HepG2 (cell line): ENCODE measurements at regions not wholly inside any gene's neighbourhood (a gene's known extent, or its start where the extent isn't known, plus 50 kb on each side); places are given as distances from the start of the nearest gene placed in this dataset.

Experiments used
- ATAC-seq: fragments of 200-7000 bp; cut with Tn5 transposase; 3 replicates; pipeline ENCODE4 v1.9.1; 2020; ENCODE audit warnings: mild to moderate bottlenecking, moderate library complexity
- BruUV-seq: library from RNA; stranded (reverse); fragments of 400-500 nt; replicated peaks from 2 replicates; lab custom pipeline; 2021; lab: Mats Ljungman, UMichigan
- CTCF ChIA-PET: fragments of 300-600 bp; formaldehyde crosslinking; extraction: SDS; loops from one replicate; lab custom pipeline; 2021; ENCODE audit warnings: low total read pairs, inconsistent platforms, low intra/inter-chr PET ratio; lab: Yijun Ruan, JAX
- POLR2A ChIA-PET: fragments of 350-600 bp; sonication (Branson Sonifier 250); formaldehyde crosslinking; loops from one replicate; lab custom pipeline; 2020; ENCODE audit warnings: antibody characterized with exemption, inconsistent platforms; lab: Yijun Ruan, JAX
- DNase-seq: peaks from one replicate; pipeline ENCODE4 v3.0.0-alpha.2; 2015; ENCODE audit warnings: low spot score
- FAIRE-seq: peaks from 3 replicates; lab custom pipeline; 2011; peaks lifted over from hg19 to GRCh38; lab: Jason Lieb, UNC
- H2AFZ ChIP-seq: one replicate; pipeline ENCODE4 v1.6.1; 2011; ENCODE audit warnings: low read length, inconsistent platforms
- H3K27ac ChIP-seq: fragments of 300-600 bp; 3 replicates; pipeline ENCODE4 v1.8.0; 2011; ENCODE audit warnings: mixed run types, mild to moderate bottlenecking, mixed read lengths, low read length, inconsistent platforms; ENCODE audit not compliant: insufficient read depth; ENCODE audit errors: extremely low read length
- H3K27me3 ChIP-seq, 2 experiments: fragments of 200-600 bp in 1 of 2; 2 replicates in 1 of 2; 3 replicates in 1 of 2; pipeline versions ENCODE4 v1.6.0 to v1.8.0; 2011; ENCODE audit warnings: low read length in 2 of 2, mild to moderate bottlenecking in 2 of 2, moderate library complexity in 2 of 2, inconsistent platforms in 1 of 2; ENCODE audit not compliant: insufficient read depth in 2 of 2, control insufficient read depth in 1 of 2
- H3K36me3 ChIP-seq, 2 experiments: fragments of 200-600 bp in 1 of 2; replicated peaks in 1 of 2; 2 replicates in 1 of 2; 3 replicates in 1 of 2; pipeline versions ENCODE4 v1.5.1 to v1.8.0; 2011; ENCODE audit warnings: low read length in 2 of 2, inconsistent platforms in 1 of 2; ENCODE audit not compliant: insufficient read depth in 2 of 2, control insufficient read depth in 1 of 2
- H3K4me1 ChIP-seq: 2 replicates; pipeline ENCODE4 v1.5.1; 2012; ENCODE audit warnings: low read length, inconsistent platforms; ENCODE audit not compliant: insufficient read depth
- H3K4me2 ChIP-seq: 2 replicates; pipeline ENCODE4 v1.6.0; 2011; ENCODE audit warnings: low read depth, low read length, inconsistent platforms
- H3K4me3 ChIP-seq, 3 experiments: fragments of 200-600 bp in 1 of 3; sonication (generic), shearing (Covaris generic) in 1 of 3; replicated peaks in 1 of 3; 2 replicates each; pipeline ENCODE4 v1.5.1; 2011 to 2016; ENCODE audit warnings: low read length in 3 of 3, inconsistent platforms in 2 of 3, low read depth in 2 of 3, mild to moderate bottlenecking in 2 of 3, control low read depth in 1 of 3, mixed read lengths in 1 of 3; ENCODE audit not compliant: insufficient read depth in 1 of 3
- H3K79me2 ChIP-seq: one replicate; pipeline ENCODE4 v1.6.1; 2011; ENCODE audit warnings: low read length, inconsistent platforms; ENCODE audit not compliant: insufficient read depth
- H3K9ac ChIP-seq: 2 replicates; pipeline ENCODE4 v1.6.0; 2011; ENCODE audit warnings: mild to moderate bottlenecking, low read depth, low read length, inconsistent platforms; ENCODE audit not compliant: insufficient read depth
- H3K9me3 ChIP-seq: 2 replicates; pipeline ENCODE4 v1.5.1; 2012; ENCODE audit warnings: mild to moderate bottlenecking, low read length
- H4K20me1 ChIP-seq: 2 replicates; pipeline ENCODE4 v1.6.0; 2011; ENCODE audit warnings: inconsistent platforms, mild to moderate bottlenecking, low read length, moderate library complexity; ENCODE audit not compliant: insufficient read depth
- CEBPB ChIP-seq: IDR thresholded peaks from 2 replicates; pipeline ENCODE4 v1.6.1; 2011; ENCODE audit warnings: low read depth, low read length, improper control_type of control experiment, borderline replicate concordance
- CEBPG ChIP-seq: IDR thresholded peaks from 2 replicates; pipeline ENCODE4 v1.6.1; 2016
- WGBS: methylation state at CpG from one replicate; pipeline ENCODE4 v1.1.6; 2017; ENCODE audit warnings: low lambda C conversion rate; 5-methylcytosine and 5-hydroxymethylcytosine counted together
- in situ Hi-C: cut with HindIII; loops from 2 replicates; pipeline ENCODE4 v1.10.0; 2017; ENCODE audit warnings: low pct_unique_long_range_greater_than_20kb; ENCODE audit not compliant: extremely low pct_ligation_motif_present
- intact Hi-C: fragments of 100-400 bp; cut with micrococcal nuclease; formaldehyde crosslinking; loops from one replicate; pipeline ENCODE4 v1.10.0; 2022; ENCODE audit not compliant: unreplicated experiment
- TF ChIP-seq, protein P1 (sequence below): sonication (generic); formaldehyde crosslinking; IDR thresholded peaks from 2 replicates; pipeline ENCODE4 v1.4.0; 2020; ENCODE audit warnings: mild to moderate bottlenecking, missing genetic modification reagents, borderline replicate concordance
- TF ChIP-seq, protein P2 (sequence below), 2 experiments: sonication (generic) in 1 of 2; formaldehyde crosslinking in 1 of 2; IDR thresholded peaks; 2 replicates each; pipeline versions ENCODE4 v1.4.0 to v1.6.1; 2016 to 2020; ENCODE audit warnings: borderline replicate concordance in 1 of 2, low read depth in 1 of 2, mild to moderate bottlenecking in 1 of 2, missing genetic modification reagents in 1 of 2

DNA sequence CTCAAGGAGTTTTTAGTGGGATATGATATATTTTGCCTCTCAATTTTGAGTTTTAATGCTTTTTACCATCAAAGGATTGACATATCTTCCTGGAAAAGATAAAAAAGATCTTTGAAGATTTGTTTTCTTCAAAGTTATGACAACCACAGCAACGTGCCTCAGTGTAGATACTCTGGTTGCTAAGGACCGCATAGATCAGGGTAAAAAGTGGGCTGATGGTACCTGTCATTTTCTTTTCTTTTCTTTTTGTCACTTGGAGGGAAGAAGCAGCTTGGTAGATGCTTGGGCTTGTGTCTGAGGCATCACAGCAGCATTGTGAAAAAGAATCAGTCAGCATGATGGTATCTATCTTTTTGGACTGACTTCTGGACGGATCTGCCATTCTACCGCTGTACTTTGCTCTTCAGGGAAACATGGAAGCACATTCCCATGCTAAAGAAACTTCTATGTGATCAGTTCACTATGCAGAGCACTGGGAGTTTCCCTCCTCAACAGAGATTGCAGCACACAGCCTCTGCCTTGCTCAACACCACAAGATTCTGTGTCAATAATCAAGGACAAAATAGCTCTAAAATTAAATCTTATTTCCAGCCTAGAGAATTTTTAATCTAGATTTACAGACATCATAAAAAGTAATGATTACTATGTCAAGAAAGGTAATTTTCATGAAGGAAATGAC lies 54.8 kb upstream of the SGK1 start:
- Histone ChIP-seq H2AFZ (no peak overlapping the region), H3K27me3 (peaks cover 0 to 3% of the 10 kb centered on the region in 2 experiments; a peak in 2 of 5 replicates), H3K4me2 (no peak overlapping the region), H4K20me1 (no peaks in the 10 kb centered on the region), H3K79me2 (no peaks in the 10 kb centered on the region), H3K36me3 (no peaks in the 10 kb centered on the region), H3K9me3 (no peaks in the 10 kb centered on the region), H3K4me1 (no peaks in the 10 kb centered on the region), H3K27ac (no peak overlapping the region), H3K9ac (no peak overlapping the region), H3K4me3 (no peak overlapping the region)
- DNase-seq (no peak), FAIRE-seq (no peak), ATAC-seq (no peak)
- ChIA-PET CTCF (no interaction called here), POLR2A (no interaction called here)
- no TSS peak for BruUV-seq
- TF ChIP-seq, protein P1, sequence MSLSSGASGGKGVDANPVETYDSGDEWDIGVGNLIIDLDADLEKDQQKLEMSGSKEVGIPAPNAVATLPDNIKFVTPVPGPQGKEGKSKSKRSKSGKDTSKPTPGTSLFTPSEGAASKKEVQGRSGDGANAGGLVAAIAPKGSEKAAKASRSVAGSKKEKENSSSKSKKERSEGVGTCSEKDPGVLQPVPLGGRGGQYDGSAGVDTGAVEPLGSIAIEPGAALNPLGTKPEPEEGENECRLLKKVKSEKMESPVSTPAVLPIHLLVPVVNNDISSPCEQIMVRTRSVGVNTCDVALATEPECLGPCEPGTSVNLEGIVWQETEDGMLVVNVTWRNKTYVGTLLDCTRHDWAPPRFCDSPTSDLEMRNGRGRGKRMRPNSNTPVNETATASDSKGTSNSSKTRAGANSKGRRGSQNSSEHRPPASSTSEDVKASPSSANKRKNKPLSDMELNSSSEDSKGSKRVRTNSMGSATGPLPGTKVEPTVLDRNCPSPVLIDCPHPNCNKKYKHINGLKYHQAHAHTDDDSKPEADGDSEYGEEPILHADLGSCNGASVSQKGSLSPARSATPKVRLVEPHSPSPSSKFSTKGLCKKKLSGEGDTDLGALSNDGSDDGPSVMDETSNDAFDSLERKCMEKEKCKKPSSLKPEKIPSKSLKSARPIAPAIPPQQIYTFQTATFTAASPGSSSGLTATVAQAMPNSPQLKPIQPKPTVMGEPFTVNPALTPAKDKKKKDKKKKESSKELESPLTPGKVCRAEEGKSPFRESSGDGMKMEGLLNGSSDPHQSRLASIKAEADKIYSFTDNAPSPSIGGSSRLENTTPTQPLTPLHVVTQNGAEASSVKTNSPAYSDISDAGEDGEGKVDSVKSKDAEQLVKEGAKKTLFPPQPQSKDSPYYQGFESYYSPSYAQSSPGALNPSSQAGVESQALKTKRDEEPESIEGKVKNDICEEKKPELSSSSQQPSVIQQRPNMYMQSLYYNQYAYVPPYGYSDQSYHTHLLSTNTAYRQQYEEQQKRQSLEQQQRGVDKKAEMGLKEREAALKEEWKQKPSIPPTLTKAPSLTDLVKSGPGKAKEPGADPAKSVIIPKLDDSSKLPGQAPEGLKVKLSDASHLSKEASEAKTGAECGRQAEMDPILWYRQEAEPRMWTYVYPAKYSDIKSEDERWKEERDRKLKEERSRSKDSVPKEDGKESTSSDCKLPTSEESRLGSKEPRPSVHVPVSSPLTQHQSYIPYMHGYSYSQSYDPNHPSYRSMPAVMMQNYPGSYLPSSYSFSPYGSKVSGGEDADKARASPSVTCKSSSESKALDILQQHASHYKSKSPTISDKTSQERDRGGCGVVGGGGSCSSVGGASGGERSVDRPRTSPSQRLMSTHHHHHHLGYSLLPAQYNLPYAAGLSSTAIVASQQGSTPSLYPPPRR (CRISPR knock-in tag), result no peak
- peak; percentile 80; the same call in 1 of the 2 replicates for TF ChIP-seq CEBPB
- TF ChIP-seq, protein P2, sequence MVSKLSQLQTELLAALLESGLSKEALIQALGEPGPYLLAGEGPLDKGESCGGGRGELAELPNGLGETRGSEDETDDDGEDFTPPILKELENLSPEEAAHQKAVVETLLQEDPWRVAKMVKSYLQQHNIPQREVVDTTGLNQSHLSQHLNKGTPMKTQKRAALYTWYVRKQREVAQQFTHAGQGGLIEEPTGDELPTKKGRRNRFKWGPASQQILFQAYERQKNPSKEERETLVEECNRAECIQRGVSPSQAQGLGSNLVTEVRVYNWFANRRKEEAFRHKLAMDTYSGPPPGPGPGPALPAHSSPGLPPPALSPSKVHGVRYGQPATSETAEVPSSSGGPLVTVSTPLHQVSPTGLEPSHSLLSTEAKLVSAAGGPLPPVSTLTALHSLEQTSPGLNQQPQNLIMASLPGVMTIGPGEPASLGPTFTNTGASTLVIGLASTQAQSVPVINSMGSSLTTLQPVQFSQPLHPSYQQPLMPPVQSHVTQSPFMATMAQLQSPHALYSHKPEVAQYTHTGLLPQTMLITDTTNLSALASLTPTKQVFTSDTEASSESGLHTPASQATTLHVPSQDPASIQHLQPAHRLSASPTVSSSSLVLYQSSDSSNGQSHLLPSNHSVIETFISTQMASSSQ (IDR thresholded peaks at IDR 0.05; ENCODE audit: low read depth), result no peak
- TF ChIP-seq, protein P2 (CRISPR knock-in tag; IDR thresholded peaks at IDR 0.05; ENCODE audit: borderline replicate concordance), result no peak
- TF ChIP-seq CEBPG, result peak; percentile 29; the same call in 1 of the 2 replicates
- in situ Hi-C loops (no loop called here), intact Hi-C loops (no loop called here)
- whole genome bisulfite sequencing, result 26% methylated on average over 4 of the region's 4 CpGs
